PC-9 (cell line): ENCODE measurements at regions not wholly inside any gene's neighbourhood (a gene's known extent, or its start where the extent isn't known, plus 50 kb on each side); places are given as distances from the start of the nearest gene placed in this dataset.

ENCODE experiments used
- CTCF ChIP-seq: fragments of 200-600 bp; sonication (generic); conservative IDR thresholded peaks from 2 replicates; pipeline ENCODE4 v1.6.1; 2017; ENCODE audit warnings: mixed run types, antibody characterized with exemption, mild to moderate bottlenecking, moderate library complexity
- EZH2 ChIP-seq: fragments of 200-600 bp; sonication (generic); IDR thresholded peaks from 2 replicates; pipeline ENCODE4 v1.8.0; 2017; ENCODE audit warnings: antibody characterized with exemption, low read depth

GRCh38 chr16:65384441-65384840 lies 262.6 kb upstream of the CDH11 start:
- TF ChIP-seq CTCF, result no peak
- TF ChIP-seq EZH2, result no peak
